GM12865 (cell line): ENCODE measurements at regions not wholly inside any gene's neighbourhood (a gene's known extent, or its start where the extent isn't known, plus 50 kb on each side); places are given as distances from the start of the nearest gene placed in this dataset.

ENCODE experiments used
- DNase-seq: peaks from one replicate; pipeline ENCODE4 v3.0.0; 2010; ENCODE audit warnings: low read depth
- H3K4me3 ChIP-seq: 2 replicates; pipeline ENCODE4 v1.5.1; 2011; ENCODE audit warnings: mild to moderate bottlenecking, low read depth, low read length, control low read depth
- CTCF ChIP-seq: IDR thresholded peaks from 2 replicates; pipeline ENCODE4 v1.5.1; 2011; ENCODE audit warnings: low read length, control low read depth, low read depth, inconsistent platforms; ENCODE audit not compliant: insufficient read depth; ENCODE audit errors: missing control alignments

DNA sequence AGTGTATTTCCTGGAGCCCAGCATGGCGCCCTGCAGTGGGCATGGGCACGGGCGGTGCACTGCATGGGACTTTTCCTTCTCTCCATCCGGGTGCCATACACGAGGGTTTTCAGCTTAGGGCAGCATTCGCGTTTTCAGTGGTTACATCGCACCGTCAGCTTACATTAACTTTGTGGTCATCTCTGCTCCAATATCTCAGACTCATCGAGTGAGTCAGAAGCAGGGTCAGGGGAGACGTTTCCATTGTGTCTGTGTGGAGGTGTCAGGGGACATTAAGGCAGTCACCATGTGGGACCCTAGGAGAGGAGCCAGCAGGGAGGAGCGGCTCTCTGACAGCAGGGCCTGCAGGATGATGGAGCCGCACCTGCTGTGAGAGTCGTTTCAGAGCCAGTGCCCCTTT, 541.0 kb downstream of the FGF9 start:
- H3K4me3 ChIP-seq, result no peak overlapping the region
- no peak for DNase-seq
- TF ChIP-seq CTCF, result no peak

- DNase-seq, result no peak
- no peak overlapping the region for H3K4me3 ChIP-seq
- no peak for TF ChIP-seq CTCF
Measured at GRCh38 chr13:22212576-22212975, 541.7 kb downstream of the FGF9 start.

DNA sequence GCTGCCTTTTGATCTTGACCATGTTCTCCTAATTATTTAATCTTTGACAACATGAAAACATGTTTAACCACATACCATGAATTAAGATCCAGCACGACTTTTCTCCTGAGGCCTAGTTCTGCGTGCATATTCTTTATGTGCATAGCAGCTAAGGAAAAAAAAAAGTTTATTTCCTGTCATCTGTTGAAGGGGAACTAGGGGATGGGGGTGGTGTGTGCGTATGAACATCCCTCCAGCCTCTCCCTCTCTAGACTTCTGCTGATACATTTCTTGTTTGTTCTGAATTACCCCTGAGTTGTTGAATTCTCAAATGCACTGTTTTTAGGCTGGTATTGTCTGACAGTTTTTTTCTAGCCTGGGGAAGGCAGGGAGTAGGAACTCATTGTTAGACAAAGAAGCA, 543.3 kb downstream of the FGF9 start:
- no peak for TF ChIP-seq CTCF

GRCh38 chr13:22218797-22219196, 547.9 kb downstream of the FGF9 start:
- no peak overlapping the region for H3K4me3 ChIP-seq
- no peak for DNase-seq
- no peak for TF ChIP-seq CTCF

More for the DNA sequence above, 543.3 kb downstream of the FGF9 start:
- H3K4me3 ChIP-seq, result no peak overlapping the region
- DNase-seq, result no peak

DNA sequence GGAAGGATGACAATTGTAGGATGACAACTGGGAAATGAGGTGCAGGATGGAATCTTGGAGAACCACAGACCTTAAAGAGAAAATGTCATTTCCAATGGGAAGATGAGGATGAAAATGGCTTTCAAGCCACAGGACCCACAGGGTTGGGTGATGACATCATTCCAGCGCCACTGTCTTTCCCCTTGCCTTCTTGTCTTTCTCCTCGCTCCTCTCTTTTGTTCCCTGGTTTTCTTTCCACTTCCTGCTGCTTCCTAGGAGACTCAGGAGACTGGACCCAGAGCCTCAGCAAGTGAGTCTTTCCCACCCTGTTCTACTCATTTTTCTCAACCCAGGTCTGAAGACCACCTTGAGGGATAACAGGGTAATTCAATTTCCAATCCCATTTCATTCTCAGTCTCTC, 548.8 kb downstream of the FGF9 start:
- TF ChIP-seq CTCF, result no peak
- no peak for DNase-seq
- no peak overlapping the region for H3K4me3 ChIP-seq

DNA sequence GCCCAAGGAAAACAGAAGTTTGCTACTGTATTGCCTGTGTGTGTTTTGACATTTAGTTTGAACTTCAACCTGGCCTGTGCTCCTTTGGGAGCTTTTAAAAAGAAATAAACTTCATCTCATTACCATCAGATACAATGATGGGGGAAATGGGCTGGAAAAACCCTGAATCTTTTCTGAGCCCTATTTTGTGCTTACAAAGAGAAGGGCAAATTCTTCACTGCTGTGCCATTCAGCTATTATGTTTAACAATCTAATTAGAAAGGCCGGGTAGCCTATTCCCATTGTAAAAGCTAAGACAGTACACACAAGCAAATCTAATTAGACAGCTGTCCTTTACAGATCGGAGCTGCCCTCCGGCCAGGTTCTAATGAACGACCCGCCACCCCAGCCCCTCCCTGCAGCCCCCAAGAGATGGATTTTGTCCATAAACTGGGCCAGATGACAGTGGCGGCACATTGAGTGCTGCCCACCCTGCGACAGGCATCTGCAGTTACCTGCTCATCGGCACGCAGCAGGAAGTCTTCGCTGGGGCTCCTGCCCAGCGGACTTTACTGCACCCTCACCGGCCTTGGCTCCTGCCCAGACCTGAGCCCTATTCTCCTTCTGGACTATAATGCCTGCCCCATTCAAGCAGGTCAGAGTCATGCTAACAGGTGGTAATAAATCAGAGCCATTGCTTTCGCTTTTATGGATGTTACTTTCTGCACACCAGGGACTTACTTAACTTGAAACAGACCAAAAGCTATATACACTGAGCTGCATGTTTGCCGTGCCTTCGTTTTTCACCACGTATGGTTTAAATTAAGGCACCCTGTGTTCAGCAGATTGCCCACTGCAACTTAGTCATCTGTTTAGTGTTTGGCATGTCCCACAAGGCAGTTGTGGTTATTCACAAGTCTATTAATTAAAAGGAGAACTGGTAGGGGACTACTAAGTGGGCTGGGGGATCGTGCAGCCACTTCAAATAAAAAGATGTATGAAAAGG, 549.6 kb downstream of the FGF9 start:
- H3K4me3 ChIP-seq, result no peak overlapping the region

More for the DNA sequence above, 549.6 kb downstream of the FGF9 start:
- TF ChIP-seq CTCF, result no peak
- DNase-seq, result no peak
